NB4 (cell line): ENCODE measurements at regions not wholly inside any gene's neighbourhood (a gene's known extent, or its start where the extent isn't known, plus 50 kb on each side); places are given as distances from the start of the nearest gene placed in this dataset.

Source experiments
- DNase-seq: peaks from one replicate; pipeline ENCODE4 v3.0.0; 2010; ENCODE audit warnings: low read depth
- H3K4me3 ChIP-seq: one replicate; pipeline ENCODE4 v1.5.1; 2011; ENCODE audit warnings: mild to moderate bottlenecking, low read depth, low read length, moderate library complexity
- CTCF ChIP-seq: IDR thresholded peaks from one replicate; pipeline ENCODE4 v1.5.1; 2012; ENCODE audit warnings: low read depth, low read length
- MAX ChIP-seq: IDR thresholded peaks from 2 replicates; pipeline ENCODE4 v1.6.1; 2011; ENCODE audit warnings: low read depth, low read length
- MYC ChIP-seq: IDR thresholded peaks from 2 replicates; pipeline ENCODE4 v1.6.1; 2011; ENCODE audit warnings: low read depth, low read length
- POLR2A ChIP-seq: IDR thresholded peaks from 2 replicates; pipeline ENCODE4 v1.6.1; 2011; ENCODE audit warnings: mild to moderate bottlenecking; ENCODE audit not compliant: insufficient read length; ENCODE audit errors: extremely low read depth

- peak; percentile 14 for DNase-seq
- no peak for TF ChIP-seq MYC
- TF ChIP-seq POLR2A, result no peak
- no peak for TF ChIP-seq CTCF
- no peak for TF ChIP-seq MAX
- no peak overlapping the region for H3K4me3 ChIP-seq
Measured at GRCh38 chr11:45073685-45074141, 72.7 kb upstream of the PRDM11 start.

- H3K4me3 ChIP-seq, result no peak overlapping the region
- TF ChIP-seq CTCF, result no peak
- TF ChIP-seq MAX, result no peak
- no peak for TF ChIP-seq POLR2A
- no peak for TF ChIP-seq MYC
- no peak for DNase-seq
Measured at GRCh38 chr11:45075519-45075918, 70.9 kb upstream of the PRDM11 start.

GRCh38 chr11:45075952-45076351 is 70.5 kb upstream of the PRDM11 start:
- H3K4me3 ChIP-seq, result no peak overlapping the region
- TF ChIP-seq MAX (no peak), CTCF (no peak), MYC (no peak), POLR2A (no peak)
- DNase-seq, result no peak

GRCh38 chr11:45076761-45077160 is 69.7 kb upstream of the PRDM11 start:
- H3K4me3 ChIP-seq, result no peak overlapping the region
- TF ChIP-seq MYC, result no peak
- no peak for TF ChIP-seq MAX
- TF ChIP-seq CTCF, result no peak
- no peak for TF ChIP-seq POLR2A
- no peak for DNase-seq

GRCh38 chr11:45078236-45079074 is 68.0 kb upstream of the PRDM11 start:
- DNase-seq, result peak; percentile 16
- H3K4me3 ChIP-seq, result no peak overlapping the region
- TF ChIP-seq POLR2A (no peak), MYC (no peak), MAX (no peak), CTCF (no peak)
